ENCODE measurements at regions not wholly inside any gene's neighbourhood (a gene's known extent, or its start where the extent isn't known, plus 50 kb on each side); places are given as distances from the start of the nearest gene placed in this dataset.
"Not testable (repeated sequence)": the region's sequence is repeated elsewhere in the genome, so short reads cannot be mapped to it uniquely, and the experiment has no call there.

GRCh38 chr17:62140836-62141235, 75.8 kb upstream of the MED13 start:
- Mint-ChIP-seq H3K4me3 (ENCODE audit: unreplicated experiment) (no peak overlapping the region), H3K9me3 (ENCODE audit: unreplicated experiment) (no peaks in the 10 kb centered on the region), H3K27me3 (ENCODE audit: insufficient read depth, unreplicated experiment) (no peaks in the 10 kb centered on the region), H3K4me1 (ENCODE audit: insufficient read depth, unreplicated experiment) (no peaks in the 10 kb centered on the region), H3K36me3 (ENCODE audit: insufficient read depth, unreplicated experiment) (no peaks in the 10 kb centered on the region), H3K27ac (ENCODE audit: low read depth, unreplicated experiment) (no peak overlapping the region)
- BruUV-seq (replicated peaks): no TSS peak
- CTCF ChIA-PET: no interaction called here
- intact Hi-C loops (cut with micrococcal nuclease): no loop called here
- DNase-seq (ENCODE audit: unreplicated experiment): no peak
- no peak for TF ChIP-seq CTCF (IDR thresholded peaks at IDR 0.05; ENCODE audit: unreplicated experiment)
- POLR2A ChIA-PET: no interaction called here

- no peak overlapping the region for H3K27ac Mint-ChIP-seq (ENCODE audit: low read depth, unreplicated experiment)
- no peak for TF ChIP-seq CTCF (IDR thresholded peaks at IDR 0.05; ENCODE audit: unreplicated experiment)
- H3K9me3 Mint-ChIP-seq (ENCODE audit: unreplicated experiment): no peaks in the 10 kb centered on the region
- BruUV-seq (replicated peaks): no TSS peak
- intact Hi-C loops (cut with micrococcal nuclease): no loop called here
- no peaks in the 10 kb centered on the region for H3K27me3 Mint-ChIP-seq (ENCODE audit: insufficient read depth, unreplicated experiment)
- no peaks in the 10 kb centered on the region for H3K4me1 Mint-ChIP-seq (ENCODE audit: insufficient read depth, unreplicated experiment)
- ChIA-PET CTCF (no interaction called here), POLR2A (no interaction called here)
- no peak overlapping the region for H3K4me3 Mint-ChIP-seq (ENCODE audit: unreplicated experiment)
- no peak for DNase-seq (ENCODE audit: unreplicated experiment)
- H3K36me3 Mint-ChIP-seq (ENCODE audit: insufficient read depth, unreplicated experiment): no peaks in the 10 kb centered on the region
These were observed 75.3 kb upstream of the MED13 start for GRCh38 chr17:62140376-62140775.

GRCh38 chr17:62139690-62140354, 74.7 kb upstream of the MED13 start:
- not testable (repeated sequence) for H3K27me3 Mint-ChIP-seq (ENCODE audit: insufficient read depth, unreplicated experiment)

GRCh38 chr17:62139141-62139540, 74.1 kb upstream of the MED13 start:
- H3K36me3 Mint-ChIP-seq (ENCODE audit: insufficient read depth, unreplicated experiment): no peaks in the 10 kb centered on the region
- intact Hi-C loops (cut with micrococcal nuclease): no loop called here
- no peaks in the 10 kb centered on the region for H3K27me3 Mint-ChIP-seq (ENCODE audit: insufficient read depth, unreplicated experiment)
- ChIA-PET CTCF (no interaction called here), POLR2A (no interaction called here)
- H3K4me1 Mint-ChIP-seq (ENCODE audit: insufficient read depth, unreplicated experiment): no peaks in the 10 kb centered on the region
- no peaks in the 10 kb centered on the region for H3K9me3 Mint-ChIP-seq (ENCODE audit: unreplicated experiment)
- H3K27ac Mint-ChIP-seq (ENCODE audit: low read depth, unreplicated experiment): no peak overlapping the region
- H3K4me3 Mint-ChIP-seq (ENCODE audit: unreplicated experiment): no peak overlapping the region
- no peak for TF ChIP-seq CTCF (IDR thresholded peaks at IDR 0.05; ENCODE audit: unreplicated experiment)
- BruUV-seq (replicated peaks): no TSS peak
- no peak for DNase-seq (ENCODE audit: unreplicated experiment)

More at GRCh38 chr17:62139690-62140354, 74.7 kb upstream of the MED13 start:
- H3K4me1 Mint-ChIP-seq (ENCODE audit: insufficient read depth, unreplicated experiment); BruUV-seq (replicated peaks); DNase-seq (ENCODE audit: unreplicated experiment); H3K4me3 Mint-ChIP-seq (ENCODE audit: unreplicated experiment); POLR2A ChIA-PET; intact Hi-C loops (cut with micrococcal nuclease); H3K9me3 Mint-ChIP-seq (ENCODE audit: unreplicated experiment); H3K36me3 Mint-ChIP-seq (ENCODE audit: insufficient read depth, unreplicated experiment); H3K27ac Mint-ChIP-seq (ENCODE audit: low read depth, unreplicated experiment); CTCF ChIA-PET: not testable (repeated sequence)

- POLR2A ChIA-PET; CTCF ChIA-PET; H3K36me3 Mint-ChIP-seq (ENCODE audit: insufficient read depth, unreplicated experiment): not testable (repeated sequence)
These were observed 73.6 kb upstream of the MED13 start for GRCh38 chr17:62138676-62139121.

GRCh38 chr17:62137734-62138624, 72.9 kb upstream of the MED13 start:
- H3K4me3 Mint-ChIP-seq (ENCODE audit: unreplicated experiment); H3K36me3 Mint-ChIP-seq (ENCODE audit: insufficient read depth, unreplicated experiment); POLR2A ChIA-PET; BruUV-seq (replicated peaks); DNase-seq (ENCODE audit: unreplicated experiment); CTCF ChIA-PET; H3K9me3 Mint-ChIP-seq (ENCODE audit: unreplicated experiment); intact Hi-C loops (cut with micrococcal nuclease); H3K27me3 Mint-ChIP-seq (ENCODE audit: insufficient read depth, unreplicated experiment); H3K27ac Mint-ChIP-seq (ENCODE audit: low read depth, unreplicated experiment); H3K4me1 Mint-ChIP-seq (ENCODE audit: insufficient read depth, unreplicated experiment): not testable (repeated sequence)

More at GRCh38 chr17:62138676-62139121, 73.6 kb upstream of the MED13 start:
- H3K4me1 Mint-ChIP-seq (ENCODE audit: insufficient read depth, unreplicated experiment); H3K27ac Mint-ChIP-seq (ENCODE audit: low read depth, unreplicated experiment); BruUV-seq (replicated peaks); DNase-seq (ENCODE audit: unreplicated experiment); H3K4me3 Mint-ChIP-seq (ENCODE audit: unreplicated experiment); intact Hi-C loops (cut with micrococcal nuclease); H3K27me3 Mint-ChIP-seq (ENCODE audit: insufficient read depth, unreplicated experiment); H3K9me3 Mint-ChIP-seq (ENCODE audit: unreplicated experiment): not testable (repeated sequence)

Measured in MCF 10A (cell line).